Activated T-helper 17 cell treated with anti-CD3 and anti-CD28 coated beads, Interleukin-2, amount 50 U/mL, for 72 hours (primary cell): ENCODE measurements at regions not wholly inside any gene's neighbourhood (a gene's known extent, or its start where the extent isn't known, plus 50 kb on each side); places are given as distances from the start of the nearest gene placed in this dataset.
"Not testable (repeated sequence)": the region's sequence is repeated elsewhere in the genome, so short reads cannot be mapped to it uniquely, and the experiment has no call there.

Experiments
- ATAC-seq: fragments of 150-1000 bp; cut with Tn5 transposase; replicated peaks from 2 replicates; pipeline ENCODE4 v1.10.0; 2021; ENCODE audit warnings: mild to moderate bottlenecking, moderate library complexity
- H3K27ac Mint-ChIP-seq: one replicate; pipeline ENCODE4 v1.8.0; 2022; ENCODE audit warnings: mixed read lengths
- H3K27me3 Mint-ChIP-seq: one replicate; pipeline ENCODE4 v1.8.0; 2022; ENCODE audit warnings: mixed read lengths
- H3K36me3 Mint-ChIP-seq: one replicate; pipeline ENCODE4 v1.8.0; 2022; ENCODE audit warnings: low read depth, mild to moderate bottlenecking, mixed read lengths
- H3K4me1 Mint-ChIP-seq: one replicate; pipeline ENCODE4 v1.8.0; 2022; ENCODE audit warnings: mixed read lengths
- H3K4me3 Mint-ChIP-seq: one replicate; pipeline ENCODE4 v1.8.0; 2022; ENCODE audit warnings: mild to moderate bottlenecking, mixed read lengths
- H3K9me3 Mint-ChIP-seq: one replicate; pipeline ENCODE4 v1.8.0; 2022; ENCODE audit warnings: mixed read lengths

DNA sequence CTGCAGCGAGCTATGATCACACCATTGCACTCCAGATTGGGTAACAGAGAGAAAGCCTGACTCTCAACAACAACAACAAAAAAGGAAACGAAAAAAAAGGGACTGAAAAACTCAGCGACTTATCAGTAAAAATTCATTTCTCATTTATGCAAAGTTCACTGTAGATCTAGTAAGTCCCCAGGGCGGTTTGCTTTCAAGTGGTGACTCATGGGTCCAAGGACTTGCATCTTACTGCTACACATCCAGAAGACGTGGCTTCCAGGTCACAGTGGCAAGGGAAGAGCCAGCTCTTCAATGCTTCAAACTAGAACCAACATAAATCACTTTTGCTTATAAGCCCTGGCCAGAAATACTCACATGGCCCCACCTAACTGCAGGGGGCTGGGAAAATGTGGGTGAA lies 178.3 kb upstream of the AUTS2 start:
- Mint-ChIP-seq H3K27ac (no peak overlapping the region), H3K9me3 (peaks cover 16% of the 10 kb centered on the region), H3K27me3 (peaks cover 4% of the 10 kb centered on the region), H3K36me3 (no peaks in the 10 kb centered on the region), H3K4me3 (no peak overlapping the region), H3K4me1 (no peaks in the 10 kb centered on the region)
- no peak for ATAC-seq

DNA sequence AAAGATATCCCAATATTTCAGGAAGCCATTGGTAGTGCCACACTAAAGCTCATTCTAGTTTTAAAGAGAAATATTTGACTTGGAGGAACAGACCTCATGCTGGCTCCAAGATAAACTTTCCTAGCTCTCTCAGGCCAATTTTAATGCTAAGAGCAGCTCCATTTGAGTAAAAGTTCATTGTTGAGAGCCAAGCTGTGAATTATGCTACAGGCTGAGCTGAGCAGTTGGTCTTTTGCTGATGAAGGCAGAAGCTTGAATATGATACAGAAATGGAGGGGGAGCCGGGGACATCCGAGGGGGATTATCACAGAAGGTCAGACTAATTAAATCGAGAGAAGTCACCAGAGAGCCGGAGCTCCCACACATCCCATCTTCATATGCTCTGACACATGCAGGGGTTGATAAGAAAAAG lies 175.7 kb upstream of the AUTS2 start:
- Mint-ChIP-seq H3K36me3 (no peaks in the 10 kb centered on the region), H3K27ac (no peak overlapping the region), H3K4me1 (no peaks in the 10 kb centered on the region), H3K9me3 (peaks cover 18% of the 10 kb centered on the region), H3K4me3 (no peak overlapping the region), H3K27me3 (peaks cover 9% of the 10 kb centered on the region)
- no peak for ATAC-seq

DNA sequence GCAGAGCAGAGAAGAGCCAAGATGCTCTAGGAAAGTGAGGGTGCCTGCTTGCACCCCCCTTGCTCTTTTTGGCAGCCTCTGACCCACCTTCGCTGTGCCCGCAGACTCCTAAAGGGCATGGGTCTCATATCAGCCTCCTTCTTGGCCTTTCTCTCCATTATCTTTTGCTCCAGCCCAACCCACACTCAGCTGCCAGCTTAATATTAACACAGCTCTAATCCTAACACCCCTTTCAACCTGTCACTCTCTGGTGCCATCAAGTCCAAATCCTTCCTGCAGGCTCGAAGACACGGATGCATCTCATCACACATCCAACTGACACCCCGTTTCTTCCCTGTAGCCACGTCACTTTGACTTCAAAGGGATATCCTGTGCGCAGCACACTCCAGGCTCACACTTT lies 171.6 kb upstream of the AUTS2 start:
- Mint-ChIP-seq H3K9me3 (peaks cover 8% of the 10 kb centered on the region), H3K4me1 (no peaks in the 10 kb centered on the region), H3K27ac (no peak overlapping the region), H3K36me3 (no peaks in the 10 kb centered on the region), H3K4me3 (no peak overlapping the region), H3K27me3 (peaks cover 10% of the 10 kb centered on the region)
- no peak for ATAC-seq

DNA sequence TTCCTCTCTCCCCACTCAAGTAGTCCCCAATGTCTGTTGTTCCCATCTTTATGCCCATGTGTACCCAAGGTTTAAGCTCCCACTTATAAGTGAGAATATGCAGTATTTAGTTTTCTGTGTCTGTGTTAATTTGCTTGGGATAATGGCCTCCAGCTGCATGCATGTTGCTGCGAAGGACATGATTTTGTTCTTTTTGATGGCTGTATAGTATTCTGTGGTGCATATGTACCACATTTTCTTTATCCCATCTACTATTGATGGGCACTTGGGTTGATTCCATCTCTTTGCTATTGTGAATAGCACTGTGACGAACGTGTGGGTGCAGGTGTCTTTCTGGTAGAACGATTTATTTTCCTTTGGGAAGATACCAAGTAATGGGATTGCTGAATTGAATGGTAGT lies 170.2 kb upstream of the AUTS2 start:
- H3K4me3 Mint-ChIP-seq, result no peak overlapping the region
- peaks cover 10% of the 10 kb centered on the region for H3K9me3 Mint-ChIP-seq
- H3K4me1 Mint-ChIP-seq, result no peaks in the 10 kb centered on the region
- no peak for ATAC-seq
- no peak overlapping the region for H3K27ac Mint-ChIP-seq
- H3K36me3 Mint-ChIP-seq, result no peaks in the 10 kb centered on the region
- H3K27me3 Mint-ChIP-seq, result peaks cover 10% of the 10 kb centered on the region

DNA sequence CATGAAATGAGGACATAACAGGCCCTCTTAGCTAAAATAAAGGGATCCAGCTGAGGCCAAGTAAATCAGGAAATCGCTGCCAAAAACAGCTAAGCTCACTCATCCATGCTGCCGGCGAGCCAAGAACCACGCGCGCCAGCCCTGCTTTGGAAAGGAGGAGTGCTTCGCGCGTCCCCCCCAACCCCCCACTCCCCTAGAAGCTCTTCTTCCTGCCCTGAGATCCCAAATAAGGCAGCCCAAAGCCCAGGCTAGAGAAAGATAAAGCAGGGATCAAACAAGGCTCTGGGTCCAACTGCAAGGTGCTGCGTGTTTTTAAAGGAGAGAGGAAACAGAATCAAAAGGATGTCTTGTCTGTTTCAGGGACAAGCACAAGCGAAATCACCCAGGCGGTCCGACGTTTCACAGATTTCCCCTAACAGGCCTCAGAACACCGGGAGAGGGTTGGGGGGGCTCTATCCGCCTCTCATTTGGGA lies 168.3 kb upstream of the AUTS2 start:
- peaks cover 19% of the 10 kb centered on the region for H3K9me3 Mint-ChIP-seq
- no peaks in the 10 kb centered on the region for H3K36me3 Mint-ChIP-seq
- H3K4me3 Mint-ChIP-seq, result no peak overlapping the region
- no peak for ATAC-seq
- H3K4me1 Mint-ChIP-seq, result no peaks in the 10 kb centered on the region
- H3K27me3 Mint-ChIP-seq, result peaks cover 14% of the 10 kb centered on the region
- no peak overlapping the region for H3K27ac Mint-ChIP-seq

DNA sequence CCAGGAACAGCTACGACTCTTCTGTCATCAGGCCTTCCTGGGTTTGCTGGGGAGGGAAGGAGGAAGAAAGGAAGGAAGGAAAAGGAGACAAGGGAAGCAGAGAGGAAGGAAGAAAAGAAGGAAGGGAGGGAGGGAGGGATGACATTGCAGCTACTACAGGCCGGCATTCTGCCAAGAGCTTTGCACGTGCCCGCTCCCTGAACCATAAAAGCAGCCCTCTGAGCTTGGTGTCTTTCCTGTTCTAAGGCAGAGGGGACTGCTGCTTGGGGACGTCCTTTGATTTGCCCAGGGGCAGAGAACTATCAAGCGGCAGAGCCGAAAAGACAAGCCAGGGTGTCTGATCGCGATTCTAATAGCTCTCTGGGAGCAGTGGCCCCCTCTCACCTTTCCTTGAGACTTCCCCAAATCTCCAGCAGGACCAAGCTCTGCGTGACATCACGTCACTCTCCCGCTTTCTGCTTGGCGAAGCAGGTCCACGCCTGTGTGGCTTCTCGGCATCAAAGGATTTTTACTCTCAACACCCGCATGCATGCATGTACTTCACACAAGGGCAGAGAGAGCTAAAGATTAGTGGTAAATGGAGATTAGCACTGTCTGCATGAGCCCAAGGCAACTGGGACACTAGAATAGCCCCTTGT lies 167.8 kb upstream of the AUTS2 start:
- Mint-ChIP-seq H3K27ac (no peak overlapping the region), H3K27me3 (peaks cover 14% of the 10 kb centered on the region), H3K9me3 (peaks cover 19% of the 10 kb centered on the region), H3K4me3 (no peak overlapping the region), H3K4me1 (no peaks in the 10 kb centered on the region), H3K36me3 (no peaks in the 10 kb centered on the region)
- no peak for ATAC-seq

DNA sequence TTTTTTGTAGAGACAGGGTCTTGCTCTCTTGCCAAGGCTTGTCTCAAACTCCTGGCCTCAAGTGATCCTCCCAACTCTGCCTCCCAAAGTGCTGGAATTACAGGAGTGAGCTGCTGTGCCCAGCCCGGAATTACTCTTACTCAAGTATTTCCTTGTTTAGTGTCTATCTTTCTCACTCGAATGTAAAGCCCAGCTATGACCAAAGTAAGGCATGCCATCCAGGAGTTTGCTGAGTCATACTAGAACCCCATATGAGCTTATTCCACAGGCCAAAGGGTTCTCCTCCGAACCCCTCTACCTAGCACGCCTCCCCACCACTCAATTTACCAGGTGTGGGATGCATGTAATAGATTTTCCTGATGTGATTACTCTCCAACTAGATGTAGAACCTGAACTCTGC lies 166.6 kb upstream of the AUTS2 start:
- H3K4me1 Mint-ChIP-seq, result no peaks in the 10 kb centered on the region
- H3K9me3 Mint-ChIP-seq, result peaks cover 16% of the 10 kb centered on the region
- H3K4me3 Mint-ChIP-seq, result no peak overlapping the region
- peaks cover 13% of the 10 kb centered on the region for H3K27me3 Mint-ChIP-seq
- ATAC-seq, result no peak
- no peak overlapping the region for H3K27ac Mint-ChIP-seq
- H3K36me3 Mint-ChIP-seq, result no peaks in the 10 kb centered on the region

DNA sequence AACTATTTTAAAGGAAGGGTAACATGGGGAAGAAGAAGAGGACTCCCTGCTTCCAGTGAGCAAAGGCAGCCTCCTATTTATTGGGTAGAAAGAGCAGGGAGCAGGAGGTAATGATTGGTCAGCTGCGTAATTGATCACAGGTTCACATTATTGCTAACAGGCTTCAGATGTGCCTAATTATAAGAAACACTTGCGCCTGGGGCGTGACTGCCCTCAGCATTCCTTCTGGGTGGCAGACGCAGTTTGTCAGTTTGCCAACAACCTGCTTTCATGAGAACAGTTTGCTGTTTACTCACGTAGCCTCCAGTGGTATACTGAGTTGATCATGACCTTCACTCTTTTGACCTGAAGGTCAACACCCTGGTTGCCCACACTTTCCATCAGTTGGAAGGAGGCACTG lies 166.0 kb upstream of the AUTS2 start:
- H3K9me3 Mint-ChIP-seq, result peaks cover 11% of the 10 kb centered on the region
- not testable (repeated sequence) for H3K27me3 Mint-ChIP-seq, ATAC-seq, H3K27ac Mint-ChIP-seq, H3K4me1 Mint-ChIP-seq, H3K4me3 Mint-ChIP-seq, H3K36me3 Mint-ChIP-seq

DNA sequence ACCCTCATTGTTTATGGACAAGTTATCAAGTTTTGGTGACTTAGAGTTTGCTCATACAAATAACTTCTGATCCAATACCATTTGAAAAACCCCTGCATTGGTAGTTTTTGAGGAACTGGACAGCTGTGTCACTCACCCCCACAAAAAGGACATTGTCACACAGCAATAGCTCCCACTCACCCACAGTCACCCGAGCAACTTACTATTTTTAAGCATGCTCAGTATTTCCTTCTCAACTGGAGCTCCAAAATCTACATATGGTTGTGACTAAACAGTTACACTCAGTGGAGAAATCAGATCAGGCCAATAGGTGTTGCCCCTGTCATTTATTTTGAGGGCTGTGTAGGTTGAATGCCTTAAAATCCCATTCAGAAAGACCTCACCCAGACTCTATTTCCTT lies 165.2 kb upstream of the AUTS2 start:
- no peaks in the 10 kb centered on the region for H3K4me1 Mint-ChIP-seq
- ATAC-seq, result no peak
- H3K9me3 Mint-ChIP-seq, result peaks cover 11% of the 10 kb centered on the region
- no peak overlapping the region for H3K4me3 Mint-ChIP-seq
- peaks cover 9% of the 10 kb centered on the region for H3K27me3 Mint-ChIP-seq
- H3K36me3 Mint-ChIP-seq, result no peaks in the 10 kb centered on the region
- no peak overlapping the region for H3K27ac Mint-ChIP-seq

DNA sequence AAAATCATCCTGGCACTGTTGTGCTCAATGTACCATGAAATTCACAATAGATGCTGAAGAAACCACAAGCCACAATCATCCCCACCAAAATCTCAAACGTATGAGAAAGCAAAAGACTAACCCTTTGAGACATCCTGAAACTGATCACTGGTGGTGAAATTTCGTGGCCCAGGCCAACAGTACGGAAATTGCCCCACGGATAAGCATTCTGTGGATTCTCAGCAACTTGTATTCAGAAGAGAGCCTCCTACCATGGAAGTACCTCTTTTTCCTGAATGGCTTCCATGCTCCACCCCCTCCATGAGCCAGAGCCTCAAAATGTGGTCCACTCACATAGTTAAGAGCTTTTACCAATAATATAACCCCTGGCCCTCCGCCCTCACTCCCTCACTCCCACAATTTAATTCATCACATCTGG lies 163.9 kb upstream of the AUTS2 start:
- H3K27me3 Mint-ChIP-seq, result peaks cover 9% of the 10 kb centered on the region
- no peak for ATAC-seq

DNA sequence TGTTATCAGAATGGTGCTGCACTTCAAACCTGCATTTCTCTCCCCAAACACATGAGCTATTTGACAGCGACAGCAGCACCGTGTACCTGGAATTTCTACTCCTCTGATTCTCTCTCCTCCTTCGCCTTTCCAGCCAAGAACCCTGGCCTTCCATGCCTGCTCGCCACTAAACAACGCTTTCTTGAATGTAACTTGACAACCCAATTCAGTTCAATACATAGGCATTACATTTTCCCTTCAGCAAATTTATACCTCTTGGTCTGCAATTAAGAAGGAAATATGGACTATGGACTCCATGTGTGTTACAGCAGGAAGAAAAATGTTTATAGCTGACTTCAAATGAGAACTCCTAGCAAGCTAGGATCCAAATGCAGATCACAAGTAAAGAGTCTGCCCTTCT lies 162.6 kb upstream of the AUTS2 start:
- Mint-ChIP-seq H3K4me1 (no peaks in the 10 kb centered on the region), H3K27ac (no peak overlapping the region), H3K27me3 (peaks cover 4% of the 10 kb centered on the region), H3K9me3 (peaks cover 17% of the 10 kb centered on the region), H3K4me3 (no peak overlapping the region), H3K36me3 (no peaks in the 10 kb centered on the region)
- ATAC-seq, result no peak

More for the DNA sequence above, 163.9 kb upstream of the AUTS2 start:
- peaks cover 11% of the 10 kb centered on the region for H3K9me3 Mint-ChIP-seq
- H3K4me3 Mint-ChIP-seq, result no peak overlapping the region
- H3K36me3 Mint-ChIP-seq, result no peaks in the 10 kb centered on the region
- H3K4me1 Mint-ChIP-seq, result no peaks in the 10 kb centered on the region
- H3K27ac Mint-ChIP-seq, result no peak overlapping the region

DNA sequence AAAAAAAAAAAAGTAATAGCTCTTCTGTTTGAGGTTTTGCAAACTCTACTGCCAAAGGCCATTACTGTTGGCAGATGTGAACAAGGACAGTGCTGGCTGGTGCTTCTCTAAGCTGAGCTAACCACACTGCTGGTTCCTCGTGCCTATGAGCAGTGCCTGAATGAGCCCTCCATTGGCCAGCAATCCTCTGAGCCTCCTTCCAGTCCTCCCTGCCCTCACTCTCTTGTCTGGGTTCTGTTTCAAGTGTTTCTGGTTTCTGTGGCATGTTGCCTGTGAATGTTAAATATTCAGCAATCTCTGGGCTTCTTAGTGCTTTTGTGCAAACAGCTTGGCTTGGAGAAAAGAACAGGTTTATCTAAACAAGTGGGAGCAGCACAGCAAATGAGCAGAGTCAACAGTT lies 161.3 kb upstream of the AUTS2 start:
- H3K4me1 Mint-ChIP-seq, result no peaks in the 10 kb centered on the region
- no peak for ATAC-seq
- H3K27ac Mint-ChIP-seq, result no peak overlapping the region
- H3K4me3 Mint-ChIP-seq, result no peak overlapping the region
- H3K36me3 Mint-ChIP-seq, result no peaks in the 10 kb centered on the region
- H3K9me3 Mint-ChIP-seq, result peaks cover 19% of the 10 kb centered on the region
- peaks cover 4% of the 10 kb centered on the region for H3K27me3 Mint-ChIP-seq

DNA sequence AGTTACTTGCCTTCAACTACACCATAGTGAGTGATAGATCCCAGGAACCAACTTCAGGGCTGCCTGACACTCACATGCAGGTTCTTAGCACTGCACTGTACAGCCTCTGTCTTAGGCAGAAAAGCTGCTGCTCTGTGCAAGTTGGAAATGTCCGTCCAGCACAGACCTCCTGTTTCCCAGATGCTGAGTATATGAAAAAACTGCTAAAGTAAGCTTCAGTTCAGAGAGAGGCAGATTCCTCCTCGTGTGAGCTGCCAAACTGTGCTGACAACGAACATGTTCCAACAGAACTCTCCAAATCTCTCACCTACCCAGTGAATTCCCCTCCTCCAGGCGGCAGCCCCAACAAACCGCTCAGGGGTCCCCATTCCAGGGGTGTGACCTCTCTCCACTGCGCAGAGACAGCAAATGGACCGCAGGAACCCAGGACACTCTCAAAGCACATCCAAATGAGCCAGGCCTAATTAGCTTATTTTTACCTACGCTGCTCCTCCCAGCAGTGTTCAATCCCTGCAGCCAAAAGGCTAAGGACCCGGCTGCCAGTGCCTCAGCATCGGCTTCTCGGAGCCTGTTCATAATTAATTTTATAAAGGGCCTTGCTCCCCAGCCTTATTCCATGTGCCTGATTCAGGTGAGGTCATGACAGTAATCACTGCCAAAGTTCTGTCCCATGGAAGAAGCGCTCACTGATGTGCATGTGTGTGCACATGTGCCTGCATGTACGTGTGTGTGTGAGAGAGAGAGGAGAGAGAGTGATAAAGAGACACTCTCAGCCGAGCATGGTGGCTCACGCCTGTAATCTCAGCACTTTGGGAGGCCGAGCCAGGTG lies 159.5 kb upstream of the AUTS2 start:
- H3K9me3 Mint-ChIP-seq, result peaks cover 18% of the 10 kb centered on the region
- no peak overlapping the region for H3K27ac Mint-ChIP-seq
- H3K27me3 Mint-ChIP-seq, result peaks cover 4% of the 10 kb centered on the region
- no peak for ATAC-seq
- H3K4me1 Mint-ChIP-seq, result no peaks in the 10 kb centered on the region
- H3K4me3 Mint-ChIP-seq, result no peak overlapping the region
- H3K36me3 Mint-ChIP-seq, result no peaks in the 10 kb centered on the region

DNA sequence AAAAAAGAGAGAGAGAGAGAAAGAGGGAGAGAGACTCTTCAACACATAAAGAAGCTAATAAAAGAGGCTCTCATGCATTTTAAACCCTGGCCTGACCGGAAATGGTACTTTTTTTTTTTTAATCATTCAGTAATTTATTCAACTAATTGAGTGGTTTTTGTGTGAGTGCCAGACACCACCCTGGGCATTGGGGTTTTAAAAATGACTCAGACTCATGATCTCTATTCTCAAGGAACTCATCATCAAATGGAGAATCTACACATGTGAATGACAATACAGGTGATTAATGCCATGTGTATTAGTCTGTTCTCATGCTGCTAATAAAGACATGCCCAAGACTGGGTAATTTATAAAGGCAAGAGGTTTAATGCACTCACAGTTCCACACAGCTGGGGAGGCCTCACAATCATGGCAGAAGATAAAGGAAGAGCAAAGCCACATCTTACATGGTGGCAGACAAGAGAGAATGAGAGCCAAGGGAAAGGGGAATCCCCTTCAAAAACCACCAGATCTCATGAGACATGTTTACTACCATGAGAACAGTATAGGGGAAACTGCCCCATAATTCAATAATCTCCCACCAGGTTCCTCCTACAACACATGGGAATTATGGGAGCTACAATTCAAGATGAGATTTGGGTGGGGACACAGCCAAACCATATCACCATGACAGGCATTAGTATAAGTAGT lies 158.5 kb upstream of the AUTS2 start:
- H3K27ac Mint-ChIP-seq, result no peak overlapping the region
- no peak for ATAC-seq
- H3K27me3 Mint-ChIP-seq, result no peaks in the 10 kb centered on the region
- H3K4me3 Mint-ChIP-seq, result no peak overlapping the region
- no peaks in the 10 kb centered on the region for H3K4me1 Mint-ChIP-seq
- H3K36me3 Mint-ChIP-seq, result no peaks in the 10 kb centered on the region
- peaks cover 11% of the 10 kb centered on the region for H3K9me3 Mint-ChIP-seq

DNA sequence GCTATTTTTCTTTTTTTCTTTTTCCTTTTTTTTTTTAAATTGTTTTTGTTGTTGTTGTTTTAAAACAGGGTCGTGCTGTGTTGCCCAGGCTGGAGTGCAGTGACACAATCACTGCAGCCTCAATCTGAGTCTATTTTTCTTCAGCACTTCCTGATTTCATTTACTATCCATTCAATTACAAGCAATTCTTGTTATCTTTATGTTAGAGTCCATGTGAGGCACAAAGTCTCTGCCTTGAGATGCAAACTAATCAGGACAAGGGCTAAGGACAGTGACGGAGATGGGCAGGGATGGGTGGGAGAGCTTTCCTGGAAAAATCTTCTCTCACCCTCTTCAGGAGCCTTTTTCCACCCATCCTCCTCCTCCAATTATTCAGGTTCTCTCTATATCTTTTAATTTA lies 157.3 kb upstream of the AUTS2 start:
- no peaks in the 10 kb centered on the region for H3K4me1 Mint-ChIP-seq
- H3K27ac Mint-ChIP-seq, result no peak overlapping the region
- no peak overlapping the region for H3K4me3 Mint-ChIP-seq
- H3K9me3 Mint-ChIP-seq, result peaks cover 14% of the 10 kb centered on the region
- H3K27me3 Mint-ChIP-seq, result no peaks in the 10 kb centered on the region
- no peaks in the 10 kb centered on the region for H3K36me3 Mint-ChIP-seq
- ATAC-seq, result no peak
